H1 (cell line): ENCODE measurements at regions not wholly inside any gene's neighbourhood (a gene's known extent, or its start where the extent isn't known, plus 50 kb on each side); places are given as distances from the start of the nearest gene placed in this dataset.

Experiments used
- CTCF ChIA-PET: fragments of 300-600 bp; sonication (Branson Sonifier 250); formaldehyde crosslinking; loops from one replicate; lab custom pipeline; 2021; ENCODE audit not compliant: partially characterized antibody; lab: Charles Lee
- POLR2A ChIA-PET: fragments of 300-600 bp; sonication (Branson Sonifier 250); formaldehyde crosslinking; loops from one replicate; lab custom pipeline; 2021; ENCODE audit warnings: inconsistent platforms; ENCODE audit not compliant: partially characterized antibody; lab: Charles Lee
- DNase-seq, 2 experiments: peaks; one replicate each; pipeline versions ENCODE4 v3.0.0 to v3.0.0-alpha.2; 2010 to 2022; ENCODE audit warnings: low spot score in 2 of 2, low read depth in 1 of 2, mixed read lengths in 1 of 2
- FAIRE-seq: peaks from 2 replicates; lab custom pipeline; 2011; peaks lifted over from hg19 to GRCh38; lab: Jason Lieb, UNC
- H2AFZ ChIP-seq: 2 replicates; pipeline ENCODE4 v1.8.1; 2012; ENCODE audit warnings: low read length, inconsistent platforms
- H2AK5ac ChIP-seq: 2 replicates; pipeline ENCODE4 v1.6.1; 2013; ENCODE audit warnings: low read depth, low read length
- H2BK120ac ChIP-seq: replicated peaks from 2 replicates; pipeline ENCODE3; 2013; ENCODE audit warnings: low read depth, low read length, inconsistent platforms
- H2BK12ac ChIP-seq: 2 replicates; pipeline ENCODE4 v1.6.1; 2013; ENCODE audit warnings: low read depth, low read length
- H2BK15ac ChIP-seq: 2 replicates; pipeline ENCODE4 v1.6.1; 2013; ENCODE audit warnings: low read length
- H2BK20ac ChIP-seq: 2 replicates; pipeline ENCODE4 v1.6.1; 2013; ENCODE audit warnings: low read length
- H2BK5ac ChIP-seq: 2 replicates; pipeline ENCODE4 v1.6.1; 2013; ENCODE audit warnings: low read depth, low read length
- H3K14ac ChIP-seq: 2 replicates; pipeline ENCODE4 v1.6.1; 2013; ENCODE audit warnings: inconsistent platforms; ENCODE audit not compliant: insufficient read length
- H3K18ac ChIP-seq: 2 replicates; pipeline ENCODE4 v1.6.1; 2013; ENCODE audit warnings: low read length; ENCODE audit errors: extremely low read depth
- H3K23ac ChIP-seq: 2 replicates; pipeline ENCODE4 v1.6.1; 2013; ENCODE audit warnings: inconsistent platforms; ENCODE audit not compliant: insufficient read length
- H3K23me2 ChIP-seq: 2 replicates; pipeline ENCODE4 v1.6.1; 2013; ENCODE audit warnings: low read depth, low read length
- H3K27ac ChIP-seq: 2 replicates; pipeline ENCODE4 v1.6.1; 2011; ENCODE audit warnings: low read depth, low read length, inconsistent platforms
- H3K27me3 ChIP-seq, 4 experiments: replicated peaks in 1 of 4; 1 replicate in 1 of 4; 2 replicates in 3 of 4; pipeline versions ENCODE4 v1.6.1 to v1.8.1; 2011 to 2013; ENCODE audit warnings: low read length in 3 of 4, mild to moderate bottlenecking in 3 of 4, inconsistent platforms in 2 of 4, mixed read lengths in 2 of 4, moderate library complexity in 1 of 4; ENCODE audit not compliant: control insufficient read depth in 3 of 4, insufficient read depth in 3 of 4; ENCODE audit errors: extremely low read depth in 1 of 4
- H3K36me3 ChIP-seq, 4 experiments: 2 replicates each; pipeline versions ENCODE4 v1.6.1 to v1.8.1; 2011 to 2013; ENCODE audit warnings: mild to moderate bottlenecking in 4 of 4, low read length in 3 of 4, moderate library complexity in 2 of 4, control low read depth in 1 of 4, inconsistent platforms in 1 of 4; ENCODE audit not compliant: insufficient read depth in 4 of 4, control insufficient read depth in 2 of 4
- H3K4ac ChIP-seq: replicated peaks from 2 replicates; pipeline ENCODE3; 2013; ENCODE audit warnings: low read length, low read depth, mixed read lengths, inconsistent platforms; ENCODE audit not compliant: insufficient read length
- H3K4me1 ChIP-seq, 4 experiments: replicated peaks in 1 of 4; 1 replicate in 1 of 4; 2 replicates in 3 of 4; pipeline versions ENCODE4 v1.6.1 to v1.8.1; 2011 to 2013; ENCODE audit warnings: low read length in 3 of 4, inconsistent platforms in 2 of 4, mixed read lengths in 1 of 4; ENCODE audit not compliant: insufficient read depth in 4 of 4, control insufficient read depth in 3 of 4
- H3K4me2 ChIP-seq, 2 experiments: 2 replicates each; pipeline versions ENCODE4 v1.6.1 to v1.8.1; 2011 to 2013; ENCODE audit warnings: low read depth in 2 of 2, low read length in 2 of 2, control low read depth in 1 of 2, inconsistent platforms in 1 of 2, mild to moderate bottlenecking in 1 of 2; ENCODE audit not compliant: insufficient read depth in 1 of 2
- H3K4me3 ChIP-seq, 4 experiments: fragments of 200-600, 300-600 bp in 1 of 4; sonication (generic), shearing (Covaris generic), sonication (Bioruptor Twin) in 1 of 4; 2 replicates each; pipeline versions ENCODE4 v1.5.1 to v1.8.1; 2011 to 2016; ENCODE audit warnings: low read length in 4 of 4, low read depth in 3 of 4, control low read depth in 2 of 4, inconsistent platforms in 2 of 4, mild to moderate bottlenecking in 2 of 4, mixed read lengths in 1 of 4, moderate library complexity in 1 of 4; ENCODE audit not compliant: insufficient read depth in 2 of 4; ENCODE audit errors: extremely low read depth in 1 of 4
- H3K56ac ChIP-seq: replicated peaks from 2 replicates; pipeline ENCODE3; 2013; ENCODE audit warnings: low read depth, mild to moderate bottlenecking, mixed read lengths, low read length, inconsistent platforms; ENCODE audit not compliant: insufficient read length
- H3K79me1 ChIP-seq: 2 replicates; pipeline ENCODE4 v1.6.1; 2013; ENCODE audit warnings: low read depth, low read length, control low read depth
- H3K79me2 ChIP-seq, 2 experiments: 2 replicates each; pipeline versions ENCODE4 v1.6.1 to v1.8.1; 2012 to 2013; ENCODE audit warnings: low read length in 2 of 2, mild to moderate bottlenecking in 2 of 2, inconsistent platforms in 1 of 2; ENCODE audit not compliant: insufficient read depth in 2 of 2, control insufficient read depth in 1 of 2
- H3K9ac ChIP-seq, 4 experiments: replicated peaks in 1 of 4; 1 replicate in 1 of 4; 2 replicates in 3 of 4; pipeline versions ENCODE4 v1.6.1 to v1.8.1; 2011 to 2013; ENCODE audit warnings: low read depth in 3 of 4, low read length in 3 of 4, control low read depth in 2 of 4, mild to moderate bottlenecking in 2 of 4, moderate library complexity in 2 of 4, inconsistent platforms in 1 of 4; ENCODE audit errors: extremely low read depth in 1 of 4
- H3K9me3 ChIP-seq, 2 experiments: 2 replicates each; pipeline versions ENCODE4 v1.6.1 to v1.8.1; 2012 to 2013; ENCODE audit warnings: mild to moderate bottlenecking in 2 of 2, moderate library complexity in 2 of 2, control low read depth in 1 of 2, inconsistent platforms in 1 of 2, low read depth in 1 of 2, low read length in 1 of 2, mixed read lengths in 1 of 2; ENCODE audit not compliant: insufficient read depth in 2 of 2
- H4K20me1 ChIP-seq, 2 experiments: replicated peaks in 1 of 2; 2 replicates each; pipeline versions ENCODE3 to v1.8.1; 2011 to 2013; ENCODE audit warnings: inconsistent platforms in 2 of 2, low read length in 2 of 2, mild to moderate bottlenecking in 1 of 2; ENCODE audit not compliant: insufficient read depth in 2 of 2, control insufficient read depth in 1 of 2
- H4K5ac ChIP-seq: 2 replicates; pipeline ENCODE4 v1.6.1; 2013; ENCODE audit warnings: low read length, low read depth, mixed read lengths, inconsistent platforms; ENCODE audit not compliant: insufficient read length
- H4K8ac ChIP-seq: 2 replicates; pipeline ENCODE4 v1.8.0; 2013; ENCODE audit warnings: mild to moderate bottlenecking, moderate library complexity, low read length, inconsistent platforms; ENCODE audit not compliant: insufficient read depth; ENCODE audit errors: extremely low read depth
- H4K91ac ChIP-seq: replicated peaks from 2 replicates; pipeline ENCODE3; 2013; ENCODE audit warnings: low read length, mixed read lengths, inconsistent platforms; ENCODE audit not compliant: insufficient read length
- BRCA1 ChIP-seq: IDR thresholded peaks from 2 replicates; pipeline ENCODE4 v1.6.1; 2012; ENCODE audit warnings: low read depth, low read length, improper control_type of control experiment
- EGR1 ChIP-seq: IDR thresholded peaks from 2 replicates; pipeline ENCODE4 v1.6.1; 2011; ENCODE audit warnings: low read depth, low read length, borderline replicate concordance
- FOSL1 ChIP-seq: IDR thresholded peaks from 2 replicates; pipeline ENCODE4 v1.6.1; 2011; ENCODE audit warnings: mild to moderate bottlenecking, low read depth, low read length, moderate library complexity; ENCODE audit not compliant: insufficient read depth
- JUND ChIP-seq: IDR thresholded peaks from 2 replicates; pipeline ENCODE4 v1.6.1; 2011; ENCODE audit warnings: mild to moderate bottlenecking, improper control_type of control experiment, low read length
- MAX ChIP-seq: IDR thresholded peaks from 2 replicates; pipeline ENCODE4 v1.6.1; 2012; ENCODE audit warnings: inconsistent platforms
- NRF1 ChIP-seq: IDR thresholded peaks from 2 replicates; pipeline ENCODE4 v1.6.1; 2011; ENCODE audit warnings: mild to moderate bottlenecking, low read depth, low read length, improper control_type of control experiment
- RXRA ChIP-seq: IDR thresholded peaks from 2 replicates; pipeline ENCODE4 v1.6.1; 2011; ENCODE audit warnings: low read depth, mild to moderate bottlenecking, low read length, moderate library complexity; ENCODE audit not compliant: insufficient read depth
- SIX5 ChIP-seq: IDR thresholded peaks from 2 replicates; pipeline ENCODE4 v1.6.1; 2011; ENCODE audit warnings: mild to moderate bottlenecking, low read depth, low read length
- SP1 ChIP-seq: IDR thresholded peaks from 2 replicates; pipeline ENCODE4 v1.6.1; 2011; ENCODE audit warnings: low read depth, low read length
- TBP ChIP-seq: IDR thresholded peaks from 2 replicates; pipeline ENCODE4 v1.6.1; 2011; ENCODE audit warnings: low read depth, low read length, improper control_type of control experiment
- TCF12 ChIP-seq: IDR thresholded peaks from 2 replicates; pipeline ENCODE4 v1.6.1; 2011; ENCODE audit warnings: low read depth, mild to moderate bottlenecking, low read length
- USF2 ChIP-seq: IDR thresholded peaks from 2 replicates; pipeline ENCODE4 v1.6.1; 2011; ENCODE audit warnings: low read length, improper control_type of control experiment
- WGBS, 2 experiments: shearing (Covaris generic) in 1 of 2; methylation state at CpG; one replicate each; pipeline versions ENCODE4 v1.1.6 to v1.1.7; 2013 to 2015; ENCODE audit warnings: low lambda C conversion rate in 2 of 2, mixed read lengths in 2 of 2, inconsistent platforms in 1 of 2, low coverage in 1 of 2, missing lambda C conversion rate in 1 of 2; ENCODE audit not compliant: insufficient replicate concordance in 2 of 2, insufficient coverage in 1 of 2, insufficient read length in 1 of 2; ENCODE audit errors: extremely low coverage in 1 of 2, missing lambda C conversion rate in 1 of 2; 5-methylcytosine and 5-hydroxymethylcytosine counted together
- TF ChIP-seq, protein P1 (sequence below): IDR thresholded peaks from 2 replicates; pipeline ENCODE4 v1.6.1; 2012; ENCODE audit warnings: low read length, inconsistent platforms

DNA sequence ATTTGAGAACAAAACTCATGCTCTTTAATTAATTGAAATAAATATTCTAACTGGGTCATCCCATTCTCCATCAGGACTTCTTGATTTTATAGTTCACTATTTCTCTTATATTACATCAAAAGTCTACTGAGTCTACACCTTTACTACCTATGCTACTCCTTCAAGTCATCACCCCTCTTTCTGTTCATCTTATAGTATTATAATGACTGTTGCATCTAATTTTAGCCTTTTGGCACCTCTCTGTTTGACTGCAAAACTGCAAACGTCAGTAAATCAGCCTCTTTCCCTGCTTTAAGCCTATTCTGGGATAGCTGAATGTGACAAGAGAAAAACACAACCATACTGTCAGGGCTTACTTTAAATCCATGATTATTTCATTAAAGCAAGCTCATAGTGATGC, 639.1 kb downstream of the GABRG1 start:
- no peak overlapping the region for H2BK12ac ChIP-seq
- H3K9me3 ChIP-seq: no peaks in the 10 kb centered on the region
- H2BK120ac ChIP-seq: no peak overlapping the region
- H2BK15ac ChIP-seq: no peak overlapping the region
- H3K56ac ChIP-seq: no peak overlapping the region
- H3K79me2 ChIP-seq: no peaks in the 10 kb centered on the region
- DNase-seq: no peak
- no peaks in the 10 kb centered on the region for H3K79me1 ChIP-seq
- no peaks in the 10 kb centered on the region for H4K20me1 ChIP-seq
- H2BK20ac ChIP-seq: no peak overlapping the region
- no peak overlapping the region for H3K23ac ChIP-seq
- H4K8ac ChIP-seq: no peak overlapping the region
- CTCF ChIA-PET: no interaction called here
- 86% methylated on average over 1 of the region's 1 CpG; no CpG with 5 or more reads in 1 of the 2 experiments for WGBS, 2 experiments
- POLR2A ChIA-PET: no interaction called here
- no peaks in the 10 kb centered on the region for H3K23me2 ChIP-seq
- no peak overlapping the region for H2AFZ ChIP-seq
- H3K4me1 ChIP-seq: no peaks in the 10 kb centered on the region
- H3K36me3 ChIP-seq: no peaks in the 10 kb centered on the region
- H3K14ac ChIP-seq: no peak overlapping the region
- H4K5ac ChIP-seq: no peak overlapping the region
- no peak overlapping the region for H3K27ac ChIP-seq
- FAIRE-seq: no peak
- H3K4ac ChIP-seq: no peak overlapping the region
- no peak overlapping the region for H2AK5ac ChIP-seq
- H3K18ac ChIP-seq: no peak overlapping the region
- H3K4me2 ChIP-seq: no peak overlapping the region
- H3K9ac ChIP-seq: no peak overlapping the region
- H3K27me3 ChIP-seq: no peaks in the 10 kb centered on the region
- H4K91ac ChIP-seq: no peak overlapping the region
- no peak overlapping the region for H3K4me3 ChIP-seq
- H2BK5ac ChIP-seq: no peak overlapping the region
- TF ChIP-seq NRF1 (no peak), TCF12 (no peak), MAX (no peak), USF2 (no peak), JUND (no peak), FOSL1 (no peak), SIX5 (no peak), BRCA1 (no peak), TBP (no peak), RXRA (no peak), EGR1 (no peak), SP1 (no peak)
- TF ChIP-seq, protein P1, sequence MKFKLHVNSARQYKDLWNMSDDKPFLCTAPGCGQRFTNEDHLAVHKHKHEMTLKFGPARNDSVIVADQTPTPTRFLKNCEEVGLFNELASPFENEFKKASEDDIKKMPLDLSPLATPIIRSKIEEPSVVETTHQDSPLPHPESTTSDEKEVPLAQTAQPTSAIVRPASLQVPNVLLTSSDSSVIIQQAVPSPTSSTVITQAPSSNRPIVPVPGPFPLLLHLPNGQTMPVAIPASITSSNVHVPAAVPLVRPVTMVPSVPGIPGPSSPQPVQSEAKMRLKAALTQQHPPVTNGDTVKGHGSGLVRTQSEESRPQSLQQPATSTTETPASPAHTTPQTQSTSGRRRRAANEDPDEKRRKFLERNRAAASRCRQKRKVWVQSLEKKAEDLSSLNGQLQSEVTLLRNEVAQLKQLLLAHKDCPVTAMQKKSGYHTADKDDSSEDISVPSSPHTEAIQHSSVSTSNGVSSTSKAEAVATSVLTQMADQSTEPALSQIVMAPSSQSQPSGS: no peak
